WI38 (cell line): ENCODE measurements at regions not wholly inside any gene's neighbourhood (a gene's known extent, or its start where the extent isn't known, plus 50 kb on each side); places are given as distances from the start of the nearest gene placed in this dataset.

ENCODE experiments used
- H3K4me3 ChIP-seq: 2 replicates; pipeline ENCODE4 v1.5.1; 2011; ENCODE audit warnings: low read depth, mild to moderate bottlenecking, control low read depth, low read length
- TF ChIP-seq, protein P1 (sequence below): IDR thresholded peaks from 2 replicates; pipeline ENCODE4 v1.5.1; 2012; ENCODE audit warnings: low read depth, mild to moderate bottlenecking, control low read depth, low read length

DNA sequence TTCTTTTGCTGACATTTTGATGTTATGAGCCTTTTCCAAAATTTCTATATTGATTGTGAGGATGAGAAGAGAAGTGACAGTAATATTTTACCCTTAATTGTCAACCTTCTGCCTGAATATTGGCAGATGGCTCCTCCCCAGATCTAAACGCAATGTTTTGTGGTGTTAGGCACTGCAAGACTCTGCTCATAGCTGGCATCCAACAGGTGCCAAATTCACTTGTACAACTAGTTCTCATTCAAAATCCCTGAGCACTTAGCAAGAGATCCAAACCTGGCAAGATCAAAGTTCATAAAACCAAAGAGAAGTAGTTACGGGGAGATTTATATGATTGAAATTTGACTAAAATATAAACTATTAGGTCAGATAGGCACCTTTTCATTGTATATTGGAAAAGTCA is 901.7 kb upstream of the INTU start:
- TF ChIP-seq, protein P1, sequence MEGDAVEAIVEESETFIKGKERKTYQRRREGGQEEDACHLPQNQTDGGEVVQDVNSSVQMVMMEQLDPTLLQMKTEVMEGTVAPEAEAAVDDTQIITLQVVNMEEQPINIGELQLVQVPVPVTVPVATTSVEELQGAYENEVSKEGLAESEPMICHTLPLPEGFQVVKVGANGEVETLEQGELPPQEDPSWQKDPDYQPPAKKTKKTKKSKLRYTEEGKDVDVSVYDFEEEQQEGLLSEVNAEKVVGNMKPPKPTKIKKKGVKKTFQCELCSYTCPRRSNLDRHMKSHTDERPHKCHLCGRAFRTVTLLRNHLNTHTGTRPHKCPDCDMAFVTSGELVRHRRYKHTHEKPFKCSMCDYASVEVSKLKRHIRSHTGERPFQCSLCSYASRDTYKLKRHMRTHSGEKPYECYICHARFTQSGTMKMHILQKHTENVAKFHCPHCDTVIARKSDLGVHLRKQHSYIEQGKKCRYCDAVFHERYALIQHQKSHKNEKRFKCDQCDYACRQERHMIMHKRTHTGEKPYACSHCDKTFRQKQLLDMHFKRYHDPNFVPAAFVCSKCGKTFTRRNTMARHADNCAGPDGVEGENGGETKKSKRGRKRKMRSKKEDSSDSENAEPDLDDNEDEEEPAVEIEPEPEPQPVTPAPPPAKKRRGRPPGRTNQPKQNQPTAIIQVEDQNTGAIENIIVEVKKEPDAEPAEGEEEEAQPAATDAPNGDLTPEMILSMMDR: no peak
- no peak overlapping the region for H3K4me3 ChIP-seq

DNA sequence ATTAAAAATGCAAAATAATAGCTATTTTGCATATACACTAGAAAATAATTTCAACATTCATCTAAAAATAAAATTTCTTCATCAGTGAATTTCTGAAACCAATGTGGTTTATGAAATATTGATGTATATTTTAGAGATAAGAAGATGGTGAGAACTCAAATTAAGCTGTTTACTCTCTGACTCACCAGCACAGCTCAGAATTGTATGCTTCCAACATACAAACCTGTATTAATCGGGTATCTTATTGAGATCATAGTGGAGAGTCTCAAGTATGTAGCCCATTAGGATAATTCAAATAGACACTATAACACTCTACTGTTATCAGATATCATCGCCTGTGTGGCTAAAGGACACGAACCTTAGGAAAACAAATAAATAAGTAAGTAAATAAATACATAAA is 899.5 kb upstream of the INTU start:
- TF ChIP-seq, protein P1: no peak

DNA sequence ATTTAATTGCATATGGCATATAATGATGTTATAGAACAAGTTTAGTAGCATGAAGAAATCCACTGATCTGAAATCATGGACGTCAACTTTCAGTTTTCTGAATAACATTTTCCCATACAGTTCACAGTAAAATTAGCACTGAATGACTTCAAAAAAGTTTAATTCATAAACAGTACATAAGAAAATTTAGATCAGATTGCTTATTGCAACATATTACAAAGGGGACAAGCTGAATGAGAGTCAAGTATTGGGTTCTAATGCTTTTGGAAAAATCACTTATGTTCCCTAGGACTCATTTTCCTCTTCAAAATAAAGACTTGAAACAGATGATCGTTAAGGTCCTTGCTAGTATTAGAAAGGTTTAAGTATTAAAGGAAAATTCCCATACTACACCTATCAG is 898.3 kb upstream of the INTU start:
- TF ChIP-seq, protein P1: no peak
- H3K4me3 ChIP-seq: no peak overlapping the region

More for the DNA sequence above, 899.5 kb upstream of the INTU start:
- H3K4me3 ChIP-seq: no peak overlapping the region

DNA sequence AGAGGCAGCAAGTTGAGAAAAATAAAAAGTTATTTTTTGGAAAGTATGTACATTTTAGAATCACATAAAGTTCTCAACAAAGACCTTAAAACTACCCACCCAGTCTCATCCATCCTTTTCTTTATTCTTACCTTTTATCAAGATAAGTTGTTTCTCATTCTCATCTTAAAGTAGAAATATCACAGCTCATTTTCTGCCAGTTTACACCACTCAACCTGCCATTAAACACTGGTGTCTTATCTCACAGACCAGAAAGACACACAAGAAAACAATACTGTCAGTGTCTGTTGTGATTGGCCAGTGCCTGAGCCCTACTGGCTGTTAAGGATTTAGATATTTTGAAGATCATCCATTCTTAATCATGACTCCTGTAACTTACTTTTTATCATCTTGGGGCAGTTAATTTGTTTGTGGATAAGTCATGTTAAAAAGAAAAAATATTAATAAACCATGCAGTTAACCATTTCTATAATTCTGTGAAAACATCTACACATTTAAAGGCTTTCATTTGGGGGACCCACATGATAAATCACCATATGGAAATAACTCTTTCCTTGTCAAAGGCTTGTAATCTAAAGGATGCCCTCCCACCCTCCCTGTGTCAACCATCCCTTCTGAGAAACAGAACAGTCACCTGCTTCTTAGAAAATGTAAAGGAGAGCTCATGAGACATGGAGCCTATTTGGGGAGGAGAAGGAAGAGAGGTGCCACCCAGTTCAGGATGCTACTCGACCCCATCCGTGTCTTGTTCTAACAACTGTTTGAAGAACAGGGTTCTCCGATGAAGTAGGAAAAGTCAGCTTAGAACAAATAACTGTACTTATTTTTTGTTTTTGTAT is 897.2 kb upstream of the INTU start:
- H3K4me3 ChIP-seq: no peak overlapping the region
- TF ChIP-seq, protein P1: no peak

DNA sequence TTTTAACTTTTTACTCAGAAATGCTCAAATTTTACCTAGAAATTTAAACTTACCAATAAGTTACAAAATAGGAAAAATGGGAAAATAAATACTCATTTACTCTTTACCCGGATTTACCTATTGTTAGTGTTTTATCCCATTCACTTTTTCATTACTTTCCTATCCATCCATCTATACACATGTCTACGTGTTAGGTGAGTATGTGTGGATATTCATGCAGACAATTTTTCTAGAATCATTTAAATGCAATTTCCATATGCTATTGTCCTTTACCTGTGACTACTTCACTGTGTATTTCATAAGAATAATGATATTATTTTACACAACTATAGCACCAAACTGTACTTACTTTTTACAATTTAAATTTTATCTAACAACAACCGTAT is 896.6 kb upstream of the INTU start:
- no peak overlapping the region for H3K4me3 ChIP-seq
- TF ChIP-seq, protein P1: no peak

DNA sequence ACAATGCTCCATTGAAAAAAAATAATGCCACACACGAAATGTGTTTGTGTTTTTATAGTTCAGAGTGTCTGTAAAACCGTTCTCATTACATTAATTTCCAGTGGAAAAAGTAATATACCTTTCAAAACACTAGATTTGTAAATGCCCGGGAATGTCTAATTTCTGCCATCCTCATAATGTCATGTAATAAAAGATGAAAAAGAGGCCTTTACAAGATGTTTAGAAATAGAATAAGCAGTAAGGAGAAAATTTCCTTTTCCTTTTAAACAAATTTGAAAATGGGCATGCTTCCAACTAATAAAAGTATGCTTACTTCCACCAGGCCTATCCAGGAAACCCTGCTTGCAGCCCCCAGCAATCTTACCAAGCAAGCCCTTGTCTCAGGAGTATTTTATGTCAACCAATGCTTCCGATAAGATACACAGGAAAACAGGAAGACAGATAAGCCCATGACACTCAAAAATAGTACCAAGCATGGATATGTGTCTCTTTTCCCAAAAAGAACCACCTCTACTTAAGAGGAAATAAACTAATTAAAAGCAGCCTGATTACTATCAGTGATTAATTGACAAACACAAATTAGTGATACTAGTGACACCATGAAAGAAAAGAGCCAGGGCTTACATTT is 894.7 kb upstream of the INTU start:
- TF ChIP-seq, protein P1: no peak
- H3K4me3 ChIP-seq: no peak overlapping the region

DNA sequence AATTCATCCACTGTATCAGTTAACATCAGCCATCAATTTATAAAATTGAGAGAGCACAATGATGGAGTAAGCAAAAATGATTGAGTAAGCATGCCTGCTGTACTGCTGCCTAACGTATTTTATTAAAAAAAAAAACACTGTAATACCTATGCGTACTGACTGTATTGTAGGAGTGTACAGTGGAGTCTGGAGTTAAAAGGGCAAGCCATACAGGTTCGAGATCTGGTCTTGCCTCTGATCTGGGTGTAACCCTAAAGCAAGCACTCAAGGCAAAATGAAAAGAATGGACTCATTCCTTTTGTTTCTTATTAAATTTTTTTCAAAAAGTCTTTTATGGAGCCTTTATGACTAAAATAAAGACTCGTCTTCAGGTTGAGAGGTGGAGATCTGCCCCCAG is 894.2 kb upstream of the INTU start:
- TF ChIP-seq, protein P1: no peak
- H3K4me3 ChIP-seq: no peak overlapping the region
